ELF-1 (cell line): ENCODE measurements at regions not wholly inside any gene's neighbourhood (a gene's known extent, or its start where the extent isn't known, plus 50 kb on each side); places are given as distances from the start of the nearest gene placed in this dataset.

Experiments used
- DNase-seq: peaks from one replicate; pipeline ENCODE4 v3.0.0-alpha.2; 2016; ENCODE audit warnings: low read depth, low spot score

DNA sequence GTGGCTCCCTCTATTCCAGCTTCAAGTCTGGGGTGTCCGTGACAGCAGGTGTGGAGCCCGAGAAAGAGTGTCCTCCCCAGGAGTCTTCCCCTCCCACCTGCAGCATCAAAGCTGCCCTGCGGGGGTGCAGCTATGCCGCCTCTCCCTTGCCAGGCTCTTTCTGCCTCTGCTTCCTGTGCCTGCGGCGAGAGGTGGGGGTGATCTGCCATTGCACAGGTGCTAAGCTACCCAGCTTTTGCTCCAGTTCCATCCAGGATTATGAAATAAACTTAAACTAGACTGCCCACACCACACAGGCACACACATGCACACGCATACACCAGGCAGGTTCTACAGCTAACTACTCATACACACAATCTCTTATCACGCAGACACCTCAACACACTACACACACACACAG is 104.7 kb upstream of the CLDN10 start:
- peak; percentile 32 for DNase-seq

GRCh38 chr13:95451656-95452055 is 100.9 kb upstream of the CLDN10 start:
- no peak for DNase-seq

DNA sequence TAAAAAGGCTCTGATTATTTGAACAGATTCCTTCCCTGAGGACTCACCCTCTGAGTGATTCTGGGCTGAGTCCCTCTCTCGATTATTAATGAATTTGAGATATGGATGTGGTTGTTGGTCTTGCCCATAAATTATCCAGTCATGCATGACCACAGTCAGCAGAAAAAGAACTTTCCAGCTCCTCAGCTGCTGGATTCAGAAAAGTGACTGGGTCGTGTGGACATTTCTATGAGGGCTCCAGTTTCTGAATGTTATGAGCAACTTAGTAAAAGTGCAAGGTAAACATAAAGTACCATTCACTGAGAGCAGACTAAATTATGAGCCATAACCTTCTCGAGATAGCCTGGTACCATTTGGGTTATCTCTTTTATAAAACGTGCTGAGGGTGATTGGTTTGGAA is 100.1 kb upstream of the CLDN10 start:
- no peak for DNase-seq

DNA sequence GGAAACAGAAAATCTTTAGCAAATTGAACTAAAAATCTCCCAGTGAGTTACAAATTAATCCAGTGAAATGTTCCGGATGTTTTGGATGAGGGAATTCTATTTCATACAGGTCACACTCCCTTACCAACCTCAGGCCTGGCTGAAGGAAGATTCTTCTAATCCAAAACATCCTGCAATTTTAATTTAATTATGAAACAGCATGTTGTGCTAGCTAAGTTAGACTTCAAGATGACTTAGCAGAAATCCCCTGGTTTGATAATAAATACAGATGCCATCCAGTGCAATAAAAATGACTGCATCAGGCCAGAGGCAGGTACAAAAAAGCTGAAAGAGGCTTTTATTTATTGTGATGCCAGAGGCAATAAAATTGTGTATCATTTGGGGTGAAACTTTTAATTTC is 96.7 kb upstream of the CLDN10 start:
- DNase-seq, result no peak

DNA sequence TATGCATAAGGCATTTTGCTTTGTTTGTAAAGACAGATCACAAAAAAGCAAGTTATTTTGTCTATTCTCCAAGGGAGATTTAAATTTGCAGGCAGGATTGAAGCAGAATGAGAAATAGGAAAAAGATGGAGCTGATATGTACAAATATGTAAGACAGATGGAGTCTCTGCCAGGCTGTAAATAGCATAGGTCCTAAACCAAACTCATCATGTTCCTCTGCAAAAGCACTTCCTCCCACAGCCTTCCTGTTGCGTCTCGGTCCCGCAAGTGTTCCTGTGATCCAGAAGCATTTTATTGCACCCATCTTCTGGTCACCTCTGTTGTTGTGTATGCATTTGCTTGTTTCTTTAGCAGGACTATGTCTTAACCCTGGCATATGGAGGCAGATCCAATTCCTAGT is 95.7 kb upstream of the CLDN10 start:
- no peak for DNase-seq

GRCh38 chr13:95457294-95457693 is 95.2 kb upstream of the CLDN10 start:
- DNase-seq, result no peak

DNA sequence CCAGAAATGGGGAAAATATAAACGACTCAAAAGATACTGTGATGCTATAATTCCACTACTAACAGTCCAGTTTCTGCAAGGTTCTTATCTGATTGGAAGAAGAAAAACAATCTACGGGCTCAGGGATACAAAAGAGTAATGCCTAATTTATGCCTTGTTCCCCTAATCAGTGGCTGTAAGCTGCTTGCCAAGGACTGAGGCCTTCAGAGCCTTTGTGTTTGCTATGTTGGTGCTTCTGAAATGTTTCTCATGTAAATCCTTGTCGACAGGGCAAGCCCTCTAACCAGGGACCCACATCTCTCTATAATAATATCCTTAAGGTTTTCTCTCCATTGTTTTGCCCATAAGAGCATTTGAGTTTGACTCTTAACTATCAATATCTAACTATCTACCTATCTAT is 89.7 kb upstream of the CLDN10 start:
- DNase-seq, result no peak

GRCh38 chr13:95463531-95463930 is 89.0 kb upstream of the CLDN10 start:
- DNase-seq, result no peak

GRCh38 chr13:95470574-95471366 is 81.8 kb upstream of the CLDN10 start:
- no peak for DNase-seq

DNA sequence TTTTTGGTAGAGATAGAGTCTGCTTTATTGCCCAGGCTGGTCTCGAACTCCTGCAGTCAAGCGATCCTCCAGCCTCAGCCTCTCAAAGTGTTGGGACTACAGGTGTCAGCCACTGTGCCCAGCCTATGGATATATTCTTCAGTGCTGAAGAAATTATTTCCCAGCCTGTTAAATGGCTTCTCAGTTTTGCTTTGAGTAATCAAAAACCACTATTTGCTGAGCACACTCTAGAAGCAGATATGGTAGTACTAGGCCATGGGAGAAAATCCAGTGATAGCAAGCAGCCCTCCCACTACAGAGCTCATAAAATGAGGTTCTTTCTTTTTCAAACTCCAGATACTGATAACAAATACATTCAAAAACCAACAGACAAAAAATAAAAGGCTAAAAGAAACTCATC is 80.6 kb upstream of the CLDN10 start:
- DNase-seq, result no peak

DNA sequence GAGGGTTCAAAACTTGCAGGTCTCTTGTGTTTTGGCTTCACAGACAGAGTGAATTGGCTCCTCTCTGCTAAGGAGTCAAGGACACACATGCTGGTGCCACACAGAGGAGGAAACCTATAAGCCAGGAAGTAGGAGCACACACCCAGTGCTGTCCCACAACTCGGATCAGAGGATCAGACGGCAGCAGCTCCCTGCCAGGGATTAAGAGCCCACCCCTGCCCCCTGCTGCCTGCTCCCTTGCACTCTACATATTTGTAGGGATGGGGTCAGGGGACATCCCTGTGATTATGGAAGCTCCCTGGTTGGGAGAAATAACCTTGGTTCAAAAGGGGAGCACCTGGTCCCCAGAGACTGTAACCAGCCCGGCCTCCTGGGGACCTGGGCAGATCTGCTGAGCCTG is 77.5 kb upstream of the CLDN10 start:
- no peak for DNase-seq

GRCh38 chr13:95477187-95477586 is 75.3 kb upstream of the CLDN10 start:
- no peak for DNase-seq

DNA sequence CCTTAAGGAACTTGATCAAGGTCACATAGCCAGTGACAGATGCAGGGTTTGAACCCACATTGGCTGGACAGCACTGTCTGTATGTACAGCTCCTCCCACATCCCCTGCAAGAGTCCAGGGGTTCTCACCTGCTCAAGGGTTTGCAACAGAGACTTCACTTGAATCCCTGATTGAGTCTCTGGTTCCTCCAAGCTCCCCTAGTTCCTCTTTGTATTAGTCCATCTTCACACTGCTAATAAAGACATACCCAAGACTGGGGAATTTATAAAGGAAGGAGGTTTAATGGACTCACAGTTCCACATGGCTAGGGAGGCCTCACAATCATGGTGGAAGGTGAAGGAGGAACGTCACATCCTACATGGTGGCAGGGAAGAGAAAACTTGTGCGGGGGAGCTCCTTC is 72.8 kb upstream of the CLDN10 start:
- DNase-seq, result no peak

GRCh38 chr13:95480131-95480545 is 72.4 kb upstream of the CLDN10 start:
- no peak for DNase-seq

DNA sequence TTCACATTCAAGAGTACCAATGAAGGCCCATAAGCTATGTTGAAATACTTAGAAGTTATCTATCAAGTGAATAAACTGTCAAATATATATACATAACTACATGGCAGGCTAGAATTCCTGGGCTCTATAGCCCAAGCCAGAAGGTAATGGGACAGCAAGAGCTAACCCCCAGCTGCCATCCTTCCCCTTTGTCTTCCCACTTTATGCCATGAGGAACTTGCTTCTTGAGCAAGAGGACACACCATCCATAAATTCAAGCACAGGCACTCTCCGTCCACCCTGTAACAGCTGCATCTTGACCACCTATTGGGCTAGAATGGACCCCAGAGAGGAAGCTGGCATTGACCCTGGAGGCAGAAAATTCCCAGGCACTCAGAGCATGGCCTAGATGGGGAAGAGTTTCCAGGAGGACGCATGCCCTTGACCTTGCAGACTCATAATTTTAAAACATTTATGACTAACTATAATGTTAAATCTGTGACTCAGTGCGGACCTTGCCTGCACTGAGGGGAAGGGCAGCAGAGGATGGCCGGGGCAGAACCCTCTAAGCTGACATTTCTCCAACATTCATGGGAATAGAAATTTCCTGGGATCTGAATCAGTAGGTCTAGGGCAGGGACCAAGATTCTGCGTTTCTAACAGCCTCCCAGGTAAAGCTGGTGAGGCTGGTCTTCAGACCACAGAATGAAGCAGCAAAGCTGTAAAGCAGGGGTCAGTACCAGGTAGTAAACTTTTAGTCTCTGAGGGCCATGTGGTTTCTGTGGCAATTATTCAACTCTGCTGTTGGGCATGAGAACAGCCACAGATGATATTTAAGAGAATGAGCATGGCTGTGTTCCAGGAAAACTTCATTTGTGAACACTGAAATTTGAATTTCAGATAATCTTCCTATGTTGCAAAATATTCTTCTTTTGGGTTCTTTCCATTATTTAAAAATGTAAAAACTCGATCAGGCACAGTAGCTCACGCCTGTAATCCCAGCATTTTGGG is 71.4 kb upstream of the CLDN10 start:
- no peak for DNase-seq

DNA sequence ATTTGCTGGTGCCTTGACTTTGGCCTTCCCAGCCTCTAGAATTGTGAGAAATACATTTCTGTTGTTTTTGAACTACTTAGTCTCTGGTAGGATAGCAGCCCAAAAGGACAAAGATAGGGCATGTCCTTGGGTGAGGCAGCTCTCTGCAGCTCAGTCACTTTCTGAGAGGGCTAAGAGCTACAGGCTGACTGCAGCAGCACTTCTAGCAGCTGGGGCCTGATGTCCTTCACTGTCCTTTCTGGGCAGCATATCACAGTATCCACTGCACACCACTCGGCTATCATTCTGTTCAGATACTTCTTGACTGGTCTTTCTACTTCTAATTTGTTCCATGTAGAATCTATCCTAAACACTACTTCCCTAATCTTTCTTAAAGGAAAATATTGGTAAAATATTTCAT is 68.5 kb upstream of the CLDN10 start:
- no peak for DNase-seq

- DNase-seq, result no peak
These were observed 67.4 kb upstream of the CLDN10 start for GRCh38 chr13:95485045-95485517.

DNA sequence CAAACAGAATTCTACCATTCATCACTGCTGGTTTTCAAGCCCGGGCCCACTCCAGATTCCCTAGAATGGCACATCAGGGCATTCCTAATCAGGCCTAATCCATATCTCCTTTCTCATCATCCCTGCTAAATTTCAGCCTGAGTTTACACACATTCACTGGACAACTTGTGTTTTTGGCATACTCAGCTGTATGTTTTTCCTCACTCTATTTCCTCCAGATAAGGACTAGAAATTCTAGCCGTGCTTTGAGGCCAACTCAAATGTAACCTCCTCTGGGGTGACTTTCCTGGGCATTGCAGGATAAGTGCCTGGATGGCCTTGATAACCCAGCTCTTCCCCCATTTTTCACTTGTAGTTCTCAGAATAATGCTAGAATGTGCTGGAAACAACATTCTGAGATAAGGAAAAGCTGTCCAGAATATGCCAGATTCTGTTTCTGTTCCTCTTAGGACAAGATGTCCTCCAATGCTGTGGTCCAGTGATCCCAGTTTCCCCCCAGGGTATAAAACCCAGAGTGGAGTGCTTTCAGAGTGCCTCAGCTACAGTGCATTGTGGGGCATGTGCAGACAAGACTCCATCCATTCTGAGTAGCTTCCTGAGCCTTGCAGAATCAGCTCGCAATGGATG is 66.9 kb upstream of the CLDN10 start:
- no peak for DNase-seq

DNA sequence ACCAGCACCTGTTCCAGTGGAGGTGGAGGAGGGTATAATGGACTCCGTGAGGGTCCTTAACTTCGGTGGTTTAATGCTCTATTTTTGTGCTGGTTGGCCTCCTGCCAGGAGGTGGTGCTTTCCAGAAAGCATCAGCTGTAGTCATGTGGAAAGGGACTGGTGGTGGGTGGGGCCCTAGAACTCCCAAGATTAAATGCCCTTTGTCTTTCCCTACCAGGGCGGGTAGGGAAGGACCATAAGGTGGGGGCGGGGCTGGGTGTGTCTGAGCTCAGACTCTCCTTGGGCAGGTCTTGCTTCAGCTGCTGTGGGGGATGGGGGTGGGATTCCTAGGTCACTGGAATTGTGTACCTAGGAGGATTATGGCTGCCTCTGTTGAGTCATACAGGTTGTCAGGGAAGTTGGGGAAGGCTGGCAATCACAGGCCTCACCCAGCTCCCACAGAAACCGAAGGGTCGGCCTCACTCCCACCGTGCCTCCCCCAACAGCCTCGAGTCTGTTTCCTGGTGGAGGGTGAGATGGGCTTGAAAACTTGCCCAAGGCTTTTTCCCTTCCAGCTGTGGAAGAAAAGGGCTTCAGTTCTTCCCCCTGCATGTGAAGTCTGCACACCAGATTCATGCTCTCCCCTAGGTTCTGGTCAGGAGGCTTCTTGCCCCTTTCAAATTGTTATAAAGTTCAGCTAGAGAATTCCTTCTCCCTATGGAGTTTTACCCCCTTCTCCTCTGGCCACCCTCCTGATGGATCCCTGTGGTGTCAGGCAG is 60.3 kb upstream of the CLDN10 start:
- DNase-seq, result peak; percentile 84

DNA sequence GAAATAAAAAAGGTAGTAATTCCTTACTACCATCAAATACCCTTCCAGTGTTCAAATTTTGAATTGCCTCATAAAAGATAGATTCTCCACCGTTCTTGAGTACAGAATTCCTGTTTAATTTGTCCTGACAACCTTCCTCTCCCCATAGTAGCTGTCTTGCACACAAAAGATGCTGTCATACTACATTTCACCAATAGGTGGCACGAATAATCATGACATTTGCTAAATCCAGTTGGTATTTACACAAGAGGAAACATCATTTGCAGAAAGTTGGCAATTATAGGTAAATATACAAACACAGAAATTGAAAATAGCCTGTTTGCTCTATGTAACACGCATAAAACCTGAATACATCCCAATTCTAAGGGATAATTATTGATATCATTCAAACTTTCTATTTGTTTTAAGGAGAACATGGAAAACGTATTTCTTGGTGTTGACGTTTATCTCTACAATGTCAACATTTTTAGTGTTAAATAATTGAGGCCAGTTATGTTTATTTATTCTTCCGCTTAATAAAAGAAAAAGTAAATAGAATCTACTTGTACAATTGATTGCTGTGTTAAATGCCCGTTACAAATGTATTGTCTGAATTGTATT is 58.3 kb upstream of the CLDN10 start:
- no peak for DNase-seq

- no peak for DNase-seq
These were observed 56.0 kb upstream of the CLDN10 start for GRCh38 chr13:95496485-95496884.
